Keratinocyte (primary cell): ENCODE measurements at regions not wholly inside any gene's neighbourhood (a gene's known extent, or its start where the extent isn't known, plus 50 kb on each side); places are given as distances from the start of the nearest gene placed in this dataset.

ENCODE experiments used
- DNase-seq: peaks from one replicate; pipeline ENCODE4 v3.0.0-alpha.2; 2011; ENCODE audit warnings: low read depth, missing footprints, low spot score
- FAIRE-seq: peaks from 2 replicates; lab custom pipeline; 2011; peaks lifted over from hg19 to GRCh38; lab: Jason Lieb, UNC
- H2AFZ ChIP-seq: 2 replicates; pipeline ENCODE4 v1.6.0; 2012; ENCODE audit warnings: low read length, control low read depth, inconsistent platforms; ENCODE audit not compliant: control insufficient read depth
- H3K27ac ChIP-seq: 2 replicates; pipeline ENCODE4 v1.5.1; 2011; ENCODE audit warnings: low read length; ENCODE audit not compliant: control insufficient read depth, insufficient read depth
- H3K27me3 ChIP-seq: 3 replicates; pipeline ENCODE4 v1.6.0; 2011; ENCODE audit warnings: low read length; ENCODE audit not compliant: control insufficient read depth, insufficient read depth; ENCODE audit errors: extremely low read depth
- H3K36me3 ChIP-seq, 2 experiments: 2 replicates in 1 of 2; 3 replicates in 1 of 2; pipeline ENCODE4 v1.5.1; 2011; ENCODE audit warnings: low read length in 2 of 2, mild to moderate bottlenecking in 1 of 2; ENCODE audit not compliant: control insufficient read depth in 2 of 2, insufficient read depth in 2 of 2; ENCODE audit errors: extremely low read depth in 1 of 2
- H3K4me1 ChIP-seq: 3 replicates; pipeline ENCODE4 v1.5.1; 2011; ENCODE audit warnings: low read length; ENCODE audit not compliant: control insufficient read depth, insufficient read depth; ENCODE audit errors: extremely low read depth
- H3K4me2 ChIP-seq: 3 replicates; pipeline ENCODE4 v1.6.0; 2011; ENCODE audit warnings: low read depth, low read length; ENCODE audit not compliant: control insufficient read depth, insufficient read depth; ENCODE audit errors: extremely low read depth
- H3K4me3 ChIP-seq, 3 experiments: fragments of 200-600 bp in 1 of 3; sonication (generic) in 1 of 3; 2 replicates in 2 of 3; 3 replicates in 1 of 3; pipeline ENCODE4 v1.5.1; 2011 to 2016; ENCODE audit warnings: low read length in 3 of 3, mild to moderate bottlenecking in 3 of 3, control low read depth in 2 of 3, inconsistent platforms in 1 of 3, low read depth in 1 of 3, mixed read lengths in 1 of 3, mixed run types in 1 of 3, moderate library complexity in 1 of 3; ENCODE audit not compliant: control insufficient read depth in 2 of 3, insufficient read depth in 2 of 3; ENCODE audit errors: extremely low read depth in 1 of 3
- H3K79me2 ChIP-seq: 2 replicates; pipeline ENCODE4 v1.6.0; 2012; ENCODE audit warnings: low read length; ENCODE audit not compliant: control insufficient read depth, insufficient read depth
- H3K9ac ChIP-seq: 3 replicates; pipeline ENCODE4 v1.6.0; 2011; ENCODE audit warnings: low read length; ENCODE audit not compliant: control insufficient read depth, insufficient read depth; ENCODE audit errors: extremely low read depth
- H3K9me1 ChIP-seq: 3 replicates; pipeline ENCODE4 v1.6.0; 2011; ENCODE audit warnings: low read length; ENCODE audit not compliant: control insufficient read depth, insufficient read depth; ENCODE audit errors: extremely low read depth
- H3K9me3 ChIP-seq: 2 replicates; pipeline ENCODE4 v1.5.1; 2012; ENCODE audit warnings: low read depth, low read length; ENCODE audit not compliant: control insufficient read depth
- H4K20me1 ChIP-seq: 3 replicates; pipeline ENCODE4 v1.6.0; 2011; ENCODE audit warnings: low read length; ENCODE audit not compliant: control insufficient read depth, insufficient read depth; ENCODE audit errors: extremely low read depth
- EZH2 ChIP-seq: IDR thresholded peaks from one replicate; pipeline ENCODE4 v1.6.1; 2012; ENCODE audit warnings: inconsistent platforms, mild to moderate bottlenecking, low read length, moderate library complexity
- dilution Hi-C: fragments of 300-500 bp; cut with MboI; formaldehyde crosslinking; loops from one replicate; pipeline ENCODE4 v1.7.0; 2020; ENCODE audit warnings: low sequenced_read_pairs; ENCODE audit not compliant: extremely low pct_ligation_motif_present
- TF ChIP-seq, protein P1 (sequence below), 3 experiments: IDR thresholded peaks in 1 of 3; conservative IDR thresholded peaks in 1 of 3; optimal IDR thresholded peaks in 1 of 3; 2 replicates in 2 of 3; 3 replicates in 1 of 3; pipeline versions ENCODE3 to v1.5.1; 2011; ENCODE audit warnings: low read length in 3 of 3, mild to moderate bottlenecking in 3 of 3, moderate library complexity in 2 of 3, control low read depth in 1 of 3, inconsistent platforms in 1 of 3; ENCODE audit not compliant: insufficient read depth in 2 of 3; ENCODE audit errors: extremely low read depth in 1 of 3

- H3K27me3 ChIP-seq, result no peaks in the 10 kb centered on the region
- DNase-seq, result no peak
- TF ChIP-seq, protein P1, sequence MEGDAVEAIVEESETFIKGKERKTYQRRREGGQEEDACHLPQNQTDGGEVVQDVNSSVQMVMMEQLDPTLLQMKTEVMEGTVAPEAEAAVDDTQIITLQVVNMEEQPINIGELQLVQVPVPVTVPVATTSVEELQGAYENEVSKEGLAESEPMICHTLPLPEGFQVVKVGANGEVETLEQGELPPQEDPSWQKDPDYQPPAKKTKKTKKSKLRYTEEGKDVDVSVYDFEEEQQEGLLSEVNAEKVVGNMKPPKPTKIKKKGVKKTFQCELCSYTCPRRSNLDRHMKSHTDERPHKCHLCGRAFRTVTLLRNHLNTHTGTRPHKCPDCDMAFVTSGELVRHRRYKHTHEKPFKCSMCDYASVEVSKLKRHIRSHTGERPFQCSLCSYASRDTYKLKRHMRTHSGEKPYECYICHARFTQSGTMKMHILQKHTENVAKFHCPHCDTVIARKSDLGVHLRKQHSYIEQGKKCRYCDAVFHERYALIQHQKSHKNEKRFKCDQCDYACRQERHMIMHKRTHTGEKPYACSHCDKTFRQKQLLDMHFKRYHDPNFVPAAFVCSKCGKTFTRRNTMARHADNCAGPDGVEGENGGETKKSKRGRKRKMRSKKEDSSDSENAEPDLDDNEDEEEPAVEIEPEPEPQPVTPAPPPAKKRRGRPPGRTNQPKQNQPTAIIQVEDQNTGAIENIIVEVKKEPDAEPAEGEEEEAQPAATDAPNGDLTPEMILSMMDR (optimal IDR thresholded peaks at IDR 0.05 in 1 of 3, IDR thresholded peaks at IDR 0.05 in 1 of 3, conservative IDR thresholded peaks at IDR 0.05 in 1 of 3; ENCODE audit: extremely low read depth in 1 of 3, insufficient read depth in 2 of 3, low read length in 3 of 3), result no peak
- TF ChIP-seq EZH2, result no peak
- no peak overlapping the region for H3K27ac ChIP-seq
- H3K4me2 ChIP-seq, result no peak overlapping the region
- no peak for FAIRE-seq
- H2AFZ ChIP-seq, result no peak overlapping the region
- H4K20me1 ChIP-seq, result no peaks in the 10 kb centered on the region
- H3K79me2 ChIP-seq, result no peaks in the 10 kb centered on the region
- H3K9me1 ChIP-seq, result no peaks in the 10 kb centered on the region
- H3K36me3 ChIP-seq, result no peaks in the 10 kb centered on the region
- no peaks in the 10 kb centered on the region for H3K4me1 ChIP-seq
- dilution Hi-C loops, result no loop called here
- no peak overlapping the region for H3K4me3 ChIP-seq
- H3K9ac ChIP-seq, result no peak overlapping the region
- no peaks in the 10 kb centered on the region for H3K9me3 ChIP-seq
These were observed 151.9 kb downstream of the FAM43A start for GRCh38 chr3:194837457-194838127.

DNA sequence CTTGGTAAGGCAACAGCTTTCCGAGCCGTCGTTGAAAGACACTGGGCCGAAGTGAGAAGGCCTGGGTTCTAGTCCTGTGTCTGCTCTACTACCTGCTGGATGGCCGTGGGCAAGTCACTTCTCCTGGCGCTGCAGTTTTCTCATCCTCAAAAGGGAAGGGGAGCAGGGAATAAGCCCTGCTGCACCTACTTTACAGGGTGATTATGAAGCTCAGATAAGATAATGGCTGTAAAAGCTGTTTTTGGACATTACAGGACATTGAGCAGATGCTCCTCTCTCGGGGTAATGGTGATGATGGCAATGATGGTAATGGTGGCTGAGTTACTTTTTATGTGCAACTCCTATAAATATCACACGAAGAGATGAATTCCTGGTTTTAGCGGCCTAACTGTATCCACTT is 152.6 kb downstream of the FAM43A start:
- Histone ChIP-seq H3K27me3 (no peaks in the 10 kb centered on the region), H3K9ac (no peak overlapping the region), H3K4me2 (no peak overlapping the region), H3K9me3 (no peaks in the 10 kb centered on the region), H3K4me3 (no peak overlapping the region), H3K27ac (no peak overlapping the region), H3K4me1 (no peaks in the 10 kb centered on the region), H3K9me1 (no peaks in the 10 kb centered on the region), H3K79me2 (no peaks in the 10 kb centered on the region), H4K20me1 (no peaks in the 10 kb centered on the region), H2AFZ (no peak overlapping the region), H3K36me3 (no peaks in the 10 kb centered on the region)
- dilution Hi-C loops, result no loop called here
- DNase-seq, result no peak
- FAIRE-seq, result no peak
- no peak for TF ChIP-seq EZH2
- TF ChIP-seq, protein P1 (optimal IDR thresholded peaks at IDR 0.05 in 1 of 3, IDR thresholded peaks at IDR 0.05 in 1 of 3, conservative IDR thresholded peaks at IDR 0.05 in 1 of 3; ENCODE audit: extremely low read depth in 1 of 3, insufficient read depth in 2 of 3, low read length in 3 of 3), result no peak
